Mucosa of descending colon (tissue), 3 donors: ENCODE measurements at regions not wholly inside any gene's neighbourhood (a gene's known extent, or its start where the extent isn't known, plus 50 kb on each side); places are given as distances from the start of the nearest gene placed in this dataset.

Experiments used
- ATAC-seq: fragments of 200-7000 bp; cut with Tn5 transposase; one replicate; pipeline ENCODE4 v1.9.1; 2020; ENCODE audit warnings: mild to moderate bottlenecking, moderate library complexity
- DNase-seq, 3 donors: peaks; one replicate each; pipeline ENCODE4 v3.0.0-alpha.2; 2020
- H3K36me3 ChIP-seq: fragments of 200-600 bp; one replicate; pipeline ENCODE4 v1.8.0; 2021; ENCODE audit warnings: low read depth, mild to moderate bottlenecking
- H3K4me1 ChIP-seq: fragments of 200-600 bp; one replicate; pipeline ENCODE4 v1.8.0; 2021; ENCODE audit warnings: low read depth, mild to moderate bottlenecking
- H3K4me3 ChIP-seq: fragments of 200-600 bp; one replicate; pipeline ENCODE4 v1.8.0; 2021; ENCODE audit warnings: mild to moderate bottlenecking
- H3K9me3 ChIP-seq: fragments of 200-600 bp; one replicate; pipeline ENCODE4 v1.8.0; 2021; ENCODE audit warnings: mild to moderate bottlenecking
- intact Hi-C, 2 donors: fragments of 100-400 bp; cut with DNase I in 1 of 2; cut with micrococcal nuclease in 1 of 2; formaldehyde crosslinking; loops; one replicate each; pipeline versions ENCODE4 v1.11.0 to v1.11.1; 2022; cut with DNase I, micrococcal nuclease
- TF ChIP-seq, protein P1 (sequence below): fragments of 200-600 bp; IDR thresholded peaks from one replicate; pipeline ENCODE4 v1.8.0; 2022; ENCODE audit warnings: antibody characterized with exemption, mild to moderate bottlenecking
- donor health status: DM: no; HTN: no; CAD: no; lungs with moderate emphysema.
- donor health status: DM: no; HTN: no; CAD: no.
- donor health status: DM: no; HTN: yes; CAD: no.

DNA sequence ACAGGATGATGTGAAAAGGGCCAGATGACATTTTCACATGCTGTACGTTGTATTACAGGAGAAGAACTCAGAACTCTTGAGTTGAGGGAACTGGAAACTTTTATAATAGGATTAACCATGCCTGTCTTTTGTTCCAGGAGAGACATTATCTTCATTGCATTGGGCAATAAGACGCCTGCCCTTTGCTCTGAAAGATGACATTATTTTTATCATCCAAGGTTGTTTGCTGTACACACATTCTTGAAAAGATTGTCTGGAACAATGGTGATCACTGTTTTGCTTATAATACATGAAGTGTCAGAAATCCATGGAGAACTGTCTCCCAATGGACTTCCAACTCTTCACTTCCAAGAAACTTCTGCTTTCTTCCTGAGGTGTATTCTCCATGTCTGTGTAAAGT lies 334.6 kb upstream of the B3GAT1 start:
- peaks cover 8% of the 10 kb centered on the region for H3K4me1 ChIP-seq
- TF ChIP-seq, protein P1, sequence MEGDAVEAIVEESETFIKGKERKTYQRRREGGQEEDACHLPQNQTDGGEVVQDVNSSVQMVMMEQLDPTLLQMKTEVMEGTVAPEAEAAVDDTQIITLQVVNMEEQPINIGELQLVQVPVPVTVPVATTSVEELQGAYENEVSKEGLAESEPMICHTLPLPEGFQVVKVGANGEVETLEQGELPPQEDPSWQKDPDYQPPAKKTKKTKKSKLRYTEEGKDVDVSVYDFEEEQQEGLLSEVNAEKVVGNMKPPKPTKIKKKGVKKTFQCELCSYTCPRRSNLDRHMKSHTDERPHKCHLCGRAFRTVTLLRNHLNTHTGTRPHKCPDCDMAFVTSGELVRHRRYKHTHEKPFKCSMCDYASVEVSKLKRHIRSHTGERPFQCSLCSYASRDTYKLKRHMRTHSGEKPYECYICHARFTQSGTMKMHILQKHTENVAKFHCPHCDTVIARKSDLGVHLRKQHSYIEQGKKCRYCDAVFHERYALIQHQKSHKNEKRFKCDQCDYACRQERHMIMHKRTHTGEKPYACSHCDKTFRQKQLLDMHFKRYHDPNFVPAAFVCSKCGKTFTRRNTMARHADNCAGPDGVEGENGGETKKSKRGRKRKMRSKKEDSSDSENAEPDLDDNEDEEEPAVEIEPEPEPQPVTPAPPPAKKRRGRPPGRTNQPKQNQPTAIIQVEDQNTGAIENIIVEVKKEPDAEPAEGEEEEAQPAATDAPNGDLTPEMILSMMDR, result no peak
- H3K9me3 ChIP-seq, result no peaks in the 10 kb centered on the region
- H3K36me3 ChIP-seq, result no peaks in the 10 kb centered on the region
- no peak for DNase-seq
- ATAC-seq, result no peak
- intact Hi-C loops, result no loop called here
- no peak overlapping the region for H3K4me3 ChIP-seq

DNA sequence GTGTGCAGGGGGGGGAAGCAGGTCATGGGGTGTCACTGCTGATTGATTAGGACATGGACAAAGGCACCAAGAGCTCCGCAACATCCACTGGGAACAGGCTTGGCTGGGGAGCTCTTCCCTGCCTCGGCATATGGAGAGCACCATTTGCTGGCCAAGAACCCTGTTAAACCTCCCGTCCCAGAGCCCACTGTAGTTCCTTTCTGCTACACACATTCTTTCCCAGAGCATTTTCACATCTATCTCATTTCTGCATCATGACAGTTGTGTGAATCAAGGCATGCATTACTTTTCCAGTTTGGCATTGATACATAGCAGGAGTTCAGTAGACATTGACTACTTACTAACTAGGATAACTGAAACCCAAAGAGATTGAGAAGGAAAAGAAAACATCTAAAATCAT lies 333.4 kb upstream of the B3GAT1 start:
- DNase-seq (no peak), ATAC-seq (no peak)
- no peaks in the 10 kb centered on the region for H3K9me3 ChIP-seq
- H3K4me3 ChIP-seq, result no peak overlapping the region
- peaks cover 8% of the 10 kb centered on the region for H3K4me1 ChIP-seq
- TF ChIP-seq, protein P1, result no peak
- intact Hi-C loops, result no loop called here
- H3K36me3 ChIP-seq, result no peaks in the 10 kb centered on the region

DNA sequence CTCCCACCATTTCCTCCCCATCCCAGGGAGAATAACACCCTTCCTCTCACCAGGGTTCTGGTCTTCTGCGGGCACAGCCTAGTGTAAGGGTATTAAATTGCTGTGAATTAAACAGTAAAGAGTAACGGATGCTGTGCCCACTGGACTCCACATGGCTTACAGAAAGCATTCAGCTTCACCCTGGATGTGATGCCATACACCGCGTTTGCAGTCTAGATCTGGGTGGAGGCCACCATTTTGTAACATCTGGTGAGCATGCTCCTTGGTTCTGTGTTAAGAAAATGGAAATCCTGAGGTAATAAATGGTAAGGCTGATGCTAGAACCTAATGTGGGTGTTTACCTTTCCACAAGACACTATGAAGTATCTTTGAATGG lies 331.8 kb upstream of the B3GAT1 start:
- H3K9me3 ChIP-seq, result no peaks in the 10 kb centered on the region
- H3K36me3 ChIP-seq, result no peaks in the 10 kb centered on the region
- DNase-seq (no peak), ATAC-seq (no peak)
- TF ChIP-seq, protein P1, result no peak
- no peak overlapping the region for H3K4me3 ChIP-seq
- intact Hi-C loops, result no loop called here
- peaks cover 8% of the 10 kb centered on the region for H3K4me1 ChIP-seq

DNA sequence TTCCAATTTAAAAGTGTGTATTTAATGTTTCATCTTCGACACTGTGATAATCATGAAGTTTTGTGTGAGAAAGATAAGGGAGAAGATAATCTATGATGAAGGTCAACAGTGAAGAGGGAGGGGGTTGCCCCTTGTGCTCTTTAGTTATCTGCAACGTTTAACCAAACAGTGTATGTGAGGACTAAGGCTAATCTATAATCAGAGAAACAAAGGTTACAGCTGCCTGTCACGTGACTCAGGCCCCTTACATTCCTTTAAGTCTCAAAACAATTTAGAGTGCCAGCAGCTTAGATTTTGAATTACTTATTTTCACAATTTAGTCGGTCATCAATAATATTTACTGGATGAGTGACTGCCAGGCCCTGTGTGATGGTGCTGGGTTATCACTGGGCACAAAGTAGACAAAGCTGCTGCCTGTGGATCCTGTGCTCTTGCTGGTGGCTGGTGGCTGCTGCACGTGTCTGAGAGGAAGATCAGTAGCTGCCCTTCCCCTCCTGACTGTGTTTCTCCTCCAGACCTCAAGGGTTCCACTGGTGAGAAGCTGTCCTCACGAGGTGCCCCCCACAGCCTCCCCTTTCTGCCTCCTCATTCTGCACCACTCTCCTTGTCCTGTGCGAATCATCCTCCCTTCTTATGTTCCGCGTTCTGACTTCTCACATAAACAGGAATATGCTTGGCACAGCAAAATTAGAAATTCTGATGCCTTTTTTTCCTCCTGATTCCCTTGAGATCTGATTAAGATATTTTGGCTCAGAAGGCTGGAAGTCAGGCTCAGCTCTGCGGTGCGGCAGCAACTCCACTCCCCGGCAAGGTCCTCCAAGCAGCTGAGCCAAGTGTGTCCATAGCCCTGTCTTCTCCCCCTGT lies 331.1 kb upstream of the B3GAT1 start:
- Histone ChIP-seq H3K4me3 (no peak overlapping the region), H3K36me3 (no peaks in the 10 kb centered on the region), H3K9me3 (no peaks in the 10 kb centered on the region), H3K4me1 (peaks cover 8% of the 10 kb centered on the region)
- intact Hi-C loops, result no loop called here
- DNase-seq (no peak), ATAC-seq (peak; percentile 33)
- TF ChIP-seq, protein P1, result no peak

DNA sequence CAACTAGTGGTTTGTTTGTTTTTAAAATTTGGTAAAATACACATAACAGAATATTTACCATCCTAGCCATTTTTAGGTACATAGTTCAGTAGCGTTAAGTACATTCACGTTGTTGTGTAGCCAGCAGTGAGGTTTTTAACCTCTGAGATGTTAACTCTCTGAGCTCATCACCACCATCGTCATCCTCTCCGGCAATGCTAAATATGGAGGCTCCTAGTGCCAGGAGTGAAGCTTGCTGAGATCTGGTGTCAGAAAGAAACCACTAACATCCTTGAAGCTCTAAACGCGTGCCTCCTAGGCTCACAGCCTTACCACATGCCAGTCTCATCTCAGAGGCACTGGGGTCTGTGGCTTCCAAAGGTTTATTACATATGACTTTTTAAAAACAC lies 330.2 kb upstream of the B3GAT1 start:
- no peaks in the 10 kb centered on the region for H3K36me3 ChIP-seq
- TF ChIP-seq, protein P1, result no peak
- H3K9me3 ChIP-seq, result no peaks in the 10 kb centered on the region
- peaks cover 8% of the 10 kb centered on the region for H3K4me1 ChIP-seq
- ATAC-seq, result no peak
- DNase-seq, result no peak
- no peak overlapping the region for H3K4me3 ChIP-seq
- intact Hi-C loops, result no loop called here
